IMR-90 (cell line): ENCODE measurements at regions not wholly inside any gene's neighbourhood (a gene's known extent, or its start where the extent isn't known, plus 50 kb on each side); places are given as distances from the start of the nearest gene placed in this dataset.

Source experiments
- ATAC-seq: fragments of 200-7000 bp; cut with Tn5 transposase; 2 replicates; pipeline ENCODE4 v1.9.1; 2020; ENCODE audit warnings: low read depth, mild to moderate bottlenecking, moderate library complexity
- BruUV-seq: library from RNA; stranded (reverse); fragments of 400-500 nt; replicated peaks from 2 replicates; lab custom pipeline; 2021; lab: Mats Ljungman, UMichigan
- CTCF ChIA-PET: fragments of 300-600 bp; formaldehyde crosslinking; extraction: SDS; loops from one replicate; lab custom pipeline; 2021; ENCODE audit warnings: antibody characterized with exemption; lab: Yijun Ruan, JAX
- POLR2A ChIA-PET: fragments of 300-600 bp; sonication (Branson Sonifier 250); formaldehyde crosslinking; loops from one replicate; lab custom pipeline; 2022; ENCODE audit warnings: antibody characterized with exemption; ENCODE audit not compliant: unreplicated experiment; lab: Charles Lee
- DNase-seq: peaks from one replicate; pipeline ENCODE4 v3.0.0; 2013
- H2AFZ ChIP-seq: replicated peaks from 2 replicates; pipeline ENCODE3; 2013; ENCODE audit warnings: low read length, mild to moderate bottlenecking; ENCODE audit not compliant: poor library complexity
- H2AK5ac ChIP-seq: 2 replicates; pipeline ENCODE4 v1.6.1; 2013; ENCODE audit warnings: low read depth, low read length, inconsistent platforms
- H2AK9ac ChIP-seq: replicated peaks from 2 replicates; pipeline ENCODE3; 2013; ENCODE audit warnings: mild to moderate bottlenecking, low read depth, low read length, moderate library complexity; ENCODE audit not compliant: poor library complexity
- H2BK120ac ChIP-seq: 2 replicates; pipeline ENCODE4 v1.6.1; 2013; ENCODE audit warnings: low read depth, low read length, inconsistent platforms
- H2BK15ac ChIP-seq: 3 replicates; pipeline ENCODE4 v1.6.1; 2013; ENCODE audit warnings: low read depth, low read length, inconsistent platforms
- H2BK20ac ChIP-seq: 2 replicates; pipeline ENCODE4 v1.6.1; 2013; ENCODE audit warnings: low read depth, mild to moderate bottlenecking, inconsistent platforms, low read length, moderate library complexity
- H2BK5ac ChIP-seq: 2 replicates; pipeline ENCODE4 v1.6.1; 2013; ENCODE audit warnings: mild to moderate bottlenecking, low read depth, low read length, inconsistent platforms; ENCODE audit not compliant: poor library complexity, severe bottlenecking
- H3K14ac ChIP-seq: replicated peaks from 2 replicates; pipeline ENCODE4 v1.6.1; 2013; ENCODE audit warnings: low read depth, low read length, inconsistent platforms
- H3K18ac ChIP-seq: 2 replicates; pipeline ENCODE4 v1.6.1; 2013; ENCODE audit warnings: low read depth, low read length, control low read depth
- H3K23ac ChIP-seq: 2 replicates; pipeline ENCODE4 v1.6.1; 2013; ENCODE audit warnings: low read depth, low read length, inconsistent platforms
- H3K27ac ChIP-seq: 2 replicates; pipeline ENCODE4 v1.5.1; 2013; ENCODE audit warnings: mild to moderate bottlenecking, control low read depth, low read length; ENCODE audit not compliant: insufficient read depth
- H3K27me3 ChIP-seq: 2 replicates; pipeline ENCODE4 v1.6.1; 2013; ENCODE audit warnings: low read length; ENCODE audit not compliant: control insufficient read depth, insufficient read depth
- H3K36me3 ChIP-seq: 2 replicates; pipeline ENCODE4 v1.6.1; 2013; ENCODE audit warnings: low read length, mixed read lengths; ENCODE audit not compliant: control insufficient read depth, insufficient read depth
- H3K4ac ChIP-seq: 2 replicates; pipeline ENCODE4 v1.6.1; 2013; ENCODE audit warnings: low read depth, low read length, inconsistent platforms
- H3K4me1 ChIP-seq: 2 replicates; pipeline ENCODE4 v1.6.1; 2013; ENCODE audit warnings: low read length, mixed read lengths; ENCODE audit not compliant: control insufficient read depth, insufficient read depth
- H3K4me2 ChIP-seq: 2 replicates; pipeline ENCODE4 v1.6.1; 2013; ENCODE audit warnings: low read depth, mild to moderate bottlenecking, control low read depth, low read length, moderate library complexity
- H3K4me3 ChIP-seq: 2 replicates; pipeline ENCODE4 v1.5.1; 2013; ENCODE audit warnings: low read depth, mild to moderate bottlenecking, control low read depth, low read length, moderate library complexity; ENCODE audit not compliant: insufficient read depth
- H3K56ac ChIP-seq: 2 replicates; pipeline ENCODE4 v1.6.1; 2013; ENCODE audit warnings: low read length, inconsistent platforms; ENCODE audit not compliant: insufficient read depth; ENCODE audit errors: extremely low read depth
- H3K79me1 ChIP-seq, 2 experiments: 2 replicates each; pipeline ENCODE4 v1.6.1; 2013; ENCODE audit warnings: low read length in 2 of 2, inconsistent platforms in 1 of 2, low read depth in 1 of 2
- H3K9ac ChIP-seq: 2 replicates; pipeline ENCODE4 v1.6.1; 2013; ENCODE audit warnings: low read depth, low read length, control low read depth
- H3K9me1 ChIP-seq: 2 replicates; pipeline ENCODE4 v1.6.1; 2013; ENCODE audit warnings: low read length, inconsistent platforms; ENCODE audit not compliant: insufficient read depth
- H3K9me3 ChIP-seq: 2 replicates; pipeline ENCODE4 v1.6.1; 2013; ENCODE audit warnings: low read length; ENCODE audit not compliant: control insufficient read depth, insufficient read depth
- H4K20me1 ChIP-seq: 2 replicates; pipeline ENCODE4 v1.6.1; 2013; ENCODE audit warnings: low read length, inconsistent platforms; ENCODE audit not compliant: insufficient read depth
- H4K5ac ChIP-seq: 2 replicates; pipeline ENCODE4 v1.6.1; 2013; ENCODE audit warnings: mild to moderate bottlenecking, low read depth, low read length, control low read depth
- H4K8ac ChIP-seq, 2 experiments: 2 replicates each; pipeline ENCODE4 v1.6.1; 2013; ENCODE audit warnings: low read depth in 2 of 2, low read length in 2 of 2, control low read depth in 1 of 2, inconsistent platforms in 1 of 2
- H4K91ac ChIP-seq: 2 replicates; pipeline ENCODE4 v1.6.1; 2013; ENCODE audit warnings: low read depth, low read length, inconsistent platforms; ENCODE audit not compliant: insufficient read depth
- BHLHE40 ChIP-seq: fragments of 150-350 bp; IDR thresholded peaks from 2 replicates; pipeline ENCODE4 v1.6.1; 2016; ENCODE audit warnings: mild to moderate bottlenecking, low read depth, low read length
- CEBPB ChIP-seq: IDR thresholded peaks from 2 replicates; pipeline ENCODE4 v1.6.1; 2012; ENCODE audit warnings: low read depth, low read length, improper control_type of control experiment
- CHD1 ChIP-seq: IDR thresholded peaks from 2 replicates; pipeline ENCODE4 v1.6.1; 2012; ENCODE audit warnings: low read depth, low read length, improper control_type of control experiment
- FOS ChIP-seq: fragments of 150-350 bp; IDR thresholded peaks from 2 replicates; pipeline ENCODE4 v1.6.1; 2016; ENCODE audit warnings: low read depth, low read length
- MAFK ChIP-seq: IDR thresholded peaks from 2 replicates; pipeline ENCODE4 v1.6.1; 2012; ENCODE audit warnings: low read depth, low read length, improper control_type of control experiment
- MAZ ChIP-seq: IDR thresholded peaks from 2 replicates; pipeline ENCODE4 v1.6.1; 2012; ENCODE audit warnings: low read depth, mild to moderate bottlenecking, low read length, improper control_type of control experiment, moderate library complexity, borderline replicate concordance
- MXI1 ChIP-seq: IDR thresholded peaks from 2 replicates; pipeline ENCODE4 v1.6.1; 2012; ENCODE audit warnings: low read depth, mild to moderate bottlenecking, low read length, moderate library complexity, borderline replicate concordance
- NFE2L2 ChIP-seq: fragments of 150-350 bp; IDR thresholded peaks from 2 replicates; pipeline ENCODE4 v1.6.1; 2016; ENCODE audit warnings: low read depth, mild to moderate bottlenecking, low read length
- POLR2A ChIP-seq: IDR thresholded peaks from 2 replicates; pipeline ENCODE4 v1.6.1; 2012; ENCODE audit warnings: mild to moderate bottlenecking, low read depth, low read length
- RAD21 ChIP-seq: IDR thresholded peaks from 2 replicates; pipeline ENCODE4 v1.6.1; 2012; ENCODE audit warnings: low read length, improper control_type of control experiment
- RCOR1 ChIP-seq: IDR thresholded peaks from 2 replicates; pipeline ENCODE4 v1.6.1; 2012; ENCODE audit warnings: mild to moderate bottlenecking, low read length, improper control_type of control experiment; ENCODE audit not compliant: insufficient replicate concordance
- RFX5 ChIP-seq: IDR thresholded peaks from 2 replicates; pipeline ENCODE4 v1.8.0; 2012; ENCODE audit warnings: low read depth, mild to moderate bottlenecking, low read length, moderate library complexity
- SMC3 ChIP-seq: fragments of 150-350 bp; IDR thresholded peaks from 2 replicates; pipeline ENCODE4 v1.6.1; 2016; ENCODE audit warnings: low read depth, mild to moderate bottlenecking, antibody characterized with exemption, low read length, moderate library complexity
- WGBS, 2 experiments: methylation state at CpG; one replicate each; pipeline versions ENCODE4 v1.1.5 to v1.1.7; 2013; ENCODE audit warnings: missing lambda C conversion rate in 2 of 2; ENCODE audit not compliant: insufficient read length in 1 of 2; ENCODE audit errors: extremely low coverage in 2 of 2; 5-methylcytosine and 5-hydroxymethylcytosine counted together
- dilution Hi-C: fragments of 300-500 bp; cut with HindIII; formaldehyde crosslinking; loops from one replicate; pipeline ENCODE4 v1.14.3; 2018; ENCODE audit warnings: low sequenced_read_pairs; ENCODE audit not compliant: unreplicated experiment
- in situ Hi-C: fragments of 300-500 bp; cut with MboI; formaldehyde crosslinking; loops from 3 replicates; pipeline ENCODE4 v1.14.3; 2019; ENCODE audit warnings: low sequenced_read_pairs, inconsistent platforms, mixed read lengths
- intact Hi-C: fragments of 100-400 bp; cut with micrococcal nuclease; formaldehyde crosslinking; loops from 2 replicates; pipeline ENCODE4 v1.10.0; 2022
- TF ChIP-seq, protein P1 (sequence below): conservative IDR thresholded peaks from 2 replicates; pipeline ENCODE4 v1.5.1; 2012; ENCODE audit warnings: mild to moderate bottlenecking, low read depth, low read length, improper control_type of control experiment

DNA sequence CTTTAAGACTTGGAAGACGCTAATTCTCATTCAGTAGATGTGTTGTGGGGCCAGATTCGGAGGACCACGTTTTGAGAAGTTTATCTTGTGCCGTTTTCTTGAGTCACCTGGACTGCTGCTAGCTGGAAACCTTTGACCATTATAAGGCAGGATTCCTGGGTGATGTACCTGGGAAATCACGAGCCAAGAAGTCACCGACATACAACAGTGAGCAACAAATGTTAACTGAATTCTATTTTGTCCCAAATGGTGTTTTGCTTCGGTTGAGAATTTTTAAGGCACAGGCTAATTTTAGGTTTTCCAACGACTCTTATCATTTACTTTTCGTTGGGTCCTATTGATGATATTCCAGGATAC, 93.4 kb upstream of the BTN3A2 start (continued):
- TF ChIP-seq SMC3, result no peak
- no peak for TF ChIP-seq FOS
- TF ChIP-seq POLR2A, result no peak
- TF ChIP-seq MAFK, result no peak
- no peak for TF ChIP-seq RAD21
- no peak for TF ChIP-seq MXI1

DNA sequence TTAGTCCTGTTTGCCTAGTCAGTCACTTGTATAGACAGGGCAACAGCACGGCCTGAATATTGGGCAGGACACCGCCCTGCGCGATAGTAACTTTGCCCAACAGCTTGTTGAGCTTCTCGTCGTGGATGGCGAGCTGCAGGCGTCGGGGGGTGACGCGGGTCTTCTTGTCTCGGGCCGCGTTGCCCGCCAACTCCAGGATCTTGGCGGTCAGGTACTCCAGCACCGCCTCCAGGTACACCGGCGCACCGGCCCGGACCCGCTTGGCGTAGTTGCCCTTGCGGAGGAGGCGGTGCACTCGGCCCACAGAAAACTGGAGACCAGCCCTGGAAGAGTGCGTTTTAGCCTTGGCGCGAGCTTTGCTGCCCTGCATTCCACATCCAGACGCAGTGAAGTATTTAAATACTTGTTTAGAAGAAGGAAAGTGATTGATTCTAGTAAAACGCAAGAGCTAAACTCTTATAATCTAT, 92.8 kb upstream of the BTN3A2 start:
- Histone ChIP-seq H3K9me3 (no peaks in the 10 kb centered on the region), H3K56ac (peak overlapping the region; percentile 98), H3K36me3 (no peaks in the 10 kb centered on the region), H4K5ac (peak overlapping the region; percentile 97), H3K9ac (peak overlapping the region; percentile 82), H3K4me1 (peaks cover 4% of the 10 kb centered on the region), H4K8ac (peak overlapping the region; percentile 68 to 94), H4K20me1 (peaks cover 3% of the 10 kb centered on the region; the same call in 1 of the 2 replicates), H2AK5ac (peak overlapping the region; percentile 10; the same call in 1 of the 2 replicates), H2BK20ac (peak overlapping the region; percentile 93), H3K27ac (peak overlapping the region; percentile 75), H2BK120ac (peak overlapping the region; percentile 95), H4K91ac (peak overlapping the region; percentile 92), H2AFZ (peak overlapping the region; percentile 84), H3K14ac (peak overlapping the region; percentile 27; the same call in 1 of the 2 replicates), H3K4me3 (peak overlapping the region; percentile 68), H2BK5ac (peak overlapping the region; percentile 97), H3K18ac (peak overlapping the region; percentile 96), H2AK9ac (peak overlapping the region; percentile 53), H2BK15ac (peak overlapping the region; percentile 87; the same call in 1 of the 3 replicates), H3K79me1 (no peaks in the 10 kb centered on the region), H3K23ac (peak overlapping the region; percentile 93; the same call in 1 of the 2 replicates), H3K27me3 (no peaks in the 10 kb centered on the region), H3K4me2 (peak overlapping the region; percentile 99), H3K4ac (peak overlapping the region; percentile 89), H3K9me1 (no peaks in the 10 kb centered on the region)
- ChIA-PET POLR2A (interaction anchor here (0.6 to 2.9 kb wide), 9 partner anchors 9 to 148 kb away, joined by 3 to 16 read pairs (median 5); a partner anchor contains a TSS), CTCF (interaction anchor here (0.6 to 0.7 kb wide), 2 partner anchors 9 to 1144 kb away, joined by 3 read pairs; no protein-coding TSS in a partner anchor)
- ATAC-seq (peak; percentile 4), DNase-seq (no peak)
- intact Hi-C loops, result loop anchor here (1.0 to 2.0 kb wide), 2 partner anchors 47 to 68 kb away; a partner anchor contains a TSS
- WGBS, 2 experiments, result 3% methylated on average over 10 of the region's 31 CpGs; no CpG with 5 or more reads in 1 of the 2 experiments
- dilution Hi-C loops, result no loop called here
- in situ Hi-C loops, result no loop called here
- BruUV-seq, result no TSS peak
- TF ChIP-seq MXI1 (no peak), BHLHE40 (no peak), RCOR1 (no peak), CEBPB (no peak), FOS (no peak), RFX5 (no peak), MAFK (no peak), NFE2L2 (no peak), CHD1 (no peak), RAD21 (no peak), SMC3 (no peak), MAZ (no peak), POLR2A (no peak)
- TF ChIP-seq, protein P1, sequence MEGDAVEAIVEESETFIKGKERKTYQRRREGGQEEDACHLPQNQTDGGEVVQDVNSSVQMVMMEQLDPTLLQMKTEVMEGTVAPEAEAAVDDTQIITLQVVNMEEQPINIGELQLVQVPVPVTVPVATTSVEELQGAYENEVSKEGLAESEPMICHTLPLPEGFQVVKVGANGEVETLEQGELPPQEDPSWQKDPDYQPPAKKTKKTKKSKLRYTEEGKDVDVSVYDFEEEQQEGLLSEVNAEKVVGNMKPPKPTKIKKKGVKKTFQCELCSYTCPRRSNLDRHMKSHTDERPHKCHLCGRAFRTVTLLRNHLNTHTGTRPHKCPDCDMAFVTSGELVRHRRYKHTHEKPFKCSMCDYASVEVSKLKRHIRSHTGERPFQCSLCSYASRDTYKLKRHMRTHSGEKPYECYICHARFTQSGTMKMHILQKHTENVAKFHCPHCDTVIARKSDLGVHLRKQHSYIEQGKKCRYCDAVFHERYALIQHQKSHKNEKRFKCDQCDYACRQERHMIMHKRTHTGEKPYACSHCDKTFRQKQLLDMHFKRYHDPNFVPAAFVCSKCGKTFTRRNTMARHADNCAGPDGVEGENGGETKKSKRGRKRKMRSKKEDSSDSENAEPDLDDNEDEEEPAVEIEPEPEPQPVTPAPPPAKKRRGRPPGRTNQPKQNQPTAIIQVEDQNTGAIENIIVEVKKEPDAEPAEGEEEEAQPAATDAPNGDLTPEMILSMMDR, result no peak
